Retina (tissue), 1 donor: ENCODE measurements at regions not wholly inside any gene's neighbourhood (a gene's known extent, or its start where the extent isn't known, plus 50 kb on each side); places are given as distances from the start of the nearest gene placed in this dataset.
"Not testable (repeated sequence)": the region's sequence is repeated elsewhere in the genome, so short reads cannot be mapped to it uniquely, and the experiment has no call there.

ENCODE experiments used
- DNase-seq: peaks from one replicate; pipeline ENCODE4 v3.0.0-alpha.2; 2016

DNA sequence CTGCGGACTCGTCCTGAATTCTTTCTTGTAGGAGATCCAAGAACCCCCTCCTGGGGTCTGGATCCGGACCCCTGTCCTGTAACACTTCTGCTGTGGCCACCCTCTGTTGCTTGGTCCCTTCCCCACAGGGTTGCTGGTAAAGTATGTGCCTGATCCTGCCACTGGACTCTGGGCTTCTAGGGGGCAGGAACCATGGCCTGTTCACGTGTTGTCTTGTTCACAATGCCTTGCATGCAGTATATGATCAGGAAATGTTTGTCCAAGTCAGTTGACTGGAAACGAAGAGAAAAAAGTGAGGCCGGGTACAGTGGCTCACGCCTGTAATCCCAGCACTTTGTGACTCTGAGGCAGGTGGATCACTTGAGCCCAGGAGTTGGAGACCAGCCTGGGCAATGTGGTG is 139.3 kb upstream of the ALDH1B1 start:
- no peak for DNase-seq

DNA sequence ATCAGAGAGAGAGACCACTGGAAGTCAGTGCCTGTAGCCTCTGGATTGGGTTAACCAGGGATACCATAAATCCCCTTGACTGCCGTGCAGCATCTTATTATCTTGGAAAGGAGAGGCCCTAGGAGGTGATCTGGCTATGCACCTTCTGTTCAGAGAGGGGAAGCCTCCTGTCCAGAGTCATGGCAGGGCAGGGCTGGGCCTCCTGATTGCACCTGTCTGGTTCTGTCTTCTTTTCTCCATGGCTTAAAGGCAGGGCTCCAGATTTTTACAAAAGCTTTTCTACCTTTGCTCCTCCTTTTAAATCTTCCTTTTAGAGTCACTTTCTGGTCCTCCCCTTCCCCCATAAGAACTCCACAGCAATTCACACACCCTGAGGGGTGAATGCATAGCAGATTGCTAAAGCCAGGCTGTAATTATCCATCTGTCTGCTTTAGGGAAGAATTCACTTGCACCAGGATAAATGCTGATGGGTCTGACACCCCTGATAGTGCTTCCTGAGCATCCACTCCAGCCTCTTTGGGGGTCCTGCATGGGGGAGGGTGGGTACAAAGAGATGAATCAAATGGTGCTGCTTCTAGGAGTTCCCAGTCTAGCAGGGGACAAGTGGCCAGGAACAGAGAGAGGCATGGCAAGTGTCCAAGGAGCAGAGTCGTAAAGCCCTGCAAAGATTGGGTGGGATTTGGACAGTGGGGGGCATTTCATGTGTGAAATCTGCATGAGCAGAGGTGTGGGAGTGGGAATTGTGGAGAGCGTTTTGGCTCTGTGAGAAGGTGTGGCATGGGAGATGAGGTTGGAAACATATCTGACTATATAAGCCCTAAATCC is 141.3 kb upstream of the ALDH1B1 start:
- no peak for DNase-seq

DNA sequence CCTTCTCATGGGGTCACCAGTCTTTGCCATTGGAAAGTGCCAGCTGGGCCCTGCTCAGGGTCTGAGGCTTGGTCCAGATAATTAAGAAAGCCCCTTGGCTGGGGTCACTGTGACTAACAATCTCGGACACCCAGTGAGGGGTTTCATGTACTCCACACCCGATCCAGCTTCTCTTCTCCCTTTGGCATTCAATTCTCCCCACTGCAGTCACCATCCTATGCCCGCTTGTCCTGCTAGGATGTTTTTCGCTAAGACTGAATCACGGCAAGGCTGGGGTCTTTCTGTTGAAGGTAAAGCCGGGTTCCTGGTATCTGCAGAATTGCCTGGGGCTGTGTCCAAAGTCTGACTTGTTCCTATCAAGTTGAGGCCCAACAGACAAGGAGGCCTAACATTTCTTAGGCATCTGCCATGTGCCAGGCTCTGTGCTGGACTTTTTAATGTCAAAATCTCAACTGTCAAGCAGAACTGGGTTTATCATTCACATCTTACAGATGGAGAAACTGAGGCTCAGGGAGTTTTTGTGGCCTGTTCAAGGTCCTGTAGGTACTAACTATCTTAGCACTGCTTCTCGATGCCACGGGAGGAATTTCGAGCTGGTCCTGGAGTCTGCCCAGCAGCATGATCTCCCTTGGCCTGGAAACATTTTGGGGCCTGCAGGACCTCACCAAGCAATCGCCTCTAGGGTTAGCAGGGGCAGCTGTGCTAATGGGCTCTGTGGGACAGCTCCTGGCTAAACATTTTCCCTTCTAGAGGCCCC is 142.0 kb upstream of the ALDH1B1 start:
- DNase-seq = no peak

DNA sequence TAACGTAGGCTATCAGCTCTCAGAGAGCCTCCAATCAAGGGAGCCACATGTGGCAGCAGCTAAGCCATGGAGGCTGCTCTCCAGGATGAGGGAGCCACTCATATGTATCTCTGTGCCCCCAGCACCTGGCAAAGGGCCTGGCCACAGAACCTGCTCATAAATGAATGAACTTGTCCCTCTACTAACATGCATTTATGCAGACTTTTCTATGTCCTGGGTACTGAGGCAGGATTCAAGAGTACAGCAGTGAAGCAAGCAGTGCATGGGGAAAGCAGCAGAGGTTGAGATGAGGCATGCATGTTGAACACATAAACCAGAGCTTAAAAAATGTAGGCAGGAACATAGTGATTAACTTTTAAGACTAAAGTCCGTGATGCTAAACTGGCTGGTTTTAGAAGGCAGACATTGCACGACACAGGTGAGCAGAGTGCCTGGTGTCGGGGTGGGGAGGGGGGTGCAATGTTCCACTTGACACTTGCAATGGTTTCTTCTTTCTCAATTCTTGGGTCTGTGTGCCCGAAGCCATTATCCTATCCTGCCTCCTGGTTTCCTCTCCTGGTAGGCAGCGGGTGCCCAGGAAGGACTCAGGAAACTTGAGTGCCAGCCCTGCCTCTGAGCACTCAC is 142.8 kb upstream of the ALDH1B1 start:
- no peak for DNase-seq

DNA sequence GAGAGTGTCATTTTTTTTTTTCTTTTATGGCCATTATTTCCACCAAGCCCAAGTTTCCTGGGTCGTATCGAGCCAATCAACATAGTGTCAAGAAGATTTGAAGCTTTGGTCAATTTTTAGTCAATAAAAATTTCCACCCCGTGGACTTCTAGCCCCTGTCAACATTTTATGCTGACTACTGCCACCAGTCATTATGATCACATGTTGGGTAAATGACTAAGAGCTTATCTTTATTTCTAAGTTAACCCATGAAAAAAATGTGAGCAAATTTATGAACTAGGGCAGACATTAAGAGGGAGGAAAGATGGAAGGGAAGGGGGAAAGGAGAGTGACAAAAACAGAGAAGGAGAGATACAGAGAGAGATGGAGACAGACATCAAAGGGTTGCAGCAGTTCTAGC is 143.5 kb upstream of the ALDH1B1 start:
- DNase-seq = no peak

DNA sequence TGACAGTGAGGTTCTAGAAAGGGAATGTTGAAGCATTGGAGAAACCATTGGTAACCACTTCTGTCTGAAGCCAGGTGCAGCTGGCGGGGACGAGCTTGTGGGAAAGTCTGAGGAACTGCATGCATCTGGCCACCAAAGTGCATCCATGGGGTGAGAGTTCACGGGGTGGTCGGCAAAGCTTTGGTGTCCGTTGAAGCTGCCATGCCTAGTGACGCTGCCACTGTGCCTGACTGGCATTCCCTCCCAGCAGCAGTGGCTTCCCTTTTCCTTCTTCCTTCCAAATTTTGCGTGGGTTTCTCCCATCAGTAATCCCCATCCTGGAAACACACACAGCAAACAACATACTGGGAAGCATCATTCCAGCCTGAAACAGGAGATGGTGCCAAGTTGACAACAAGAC is 145.7 kb upstream of the ALDH1B1 start:
- DNase-seq = no peak

DNA sequence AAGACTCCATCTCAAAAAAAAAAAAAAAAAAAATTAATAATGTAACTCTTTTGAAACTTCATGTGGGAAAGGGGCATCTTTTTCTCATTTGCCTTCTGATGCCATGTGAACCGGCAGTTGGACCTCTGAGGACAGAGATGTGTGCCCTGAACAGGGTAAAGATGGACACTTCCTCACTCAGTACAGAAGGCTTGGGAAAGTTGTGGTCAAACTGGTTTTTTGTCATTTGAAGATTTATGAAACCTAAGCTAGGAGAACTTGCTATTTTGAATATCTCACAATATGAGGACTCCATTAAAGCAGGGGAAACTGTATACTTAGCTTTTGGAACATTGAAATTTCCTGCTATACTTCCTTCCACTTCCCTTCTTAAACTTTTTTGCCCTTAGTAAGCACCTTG is 147.5 kb upstream of the ALDH1B1 start:
- no peak for DNase-seq

DNA sequence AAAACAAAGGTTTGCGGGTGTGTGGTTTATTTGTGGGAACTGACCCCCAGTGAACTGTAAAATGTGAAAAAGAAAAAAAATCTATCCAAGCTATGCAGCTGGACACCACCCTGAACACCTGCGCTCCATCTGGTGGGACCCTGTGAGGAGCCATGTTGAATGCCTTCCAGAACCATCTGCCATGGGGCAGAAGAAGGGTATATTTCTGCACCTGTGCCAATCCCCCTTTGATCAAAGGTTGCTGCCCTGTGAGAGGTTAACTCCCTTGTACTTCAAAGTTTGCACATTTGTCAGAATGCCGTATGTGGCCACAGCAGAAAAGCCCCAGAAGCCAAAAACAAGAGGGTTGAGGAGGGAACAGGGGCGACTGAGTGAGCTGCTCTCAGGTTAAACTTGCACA is 148.5 kb upstream of the ALDH1B1 start:
- no peak for DNase-seq

DNA sequence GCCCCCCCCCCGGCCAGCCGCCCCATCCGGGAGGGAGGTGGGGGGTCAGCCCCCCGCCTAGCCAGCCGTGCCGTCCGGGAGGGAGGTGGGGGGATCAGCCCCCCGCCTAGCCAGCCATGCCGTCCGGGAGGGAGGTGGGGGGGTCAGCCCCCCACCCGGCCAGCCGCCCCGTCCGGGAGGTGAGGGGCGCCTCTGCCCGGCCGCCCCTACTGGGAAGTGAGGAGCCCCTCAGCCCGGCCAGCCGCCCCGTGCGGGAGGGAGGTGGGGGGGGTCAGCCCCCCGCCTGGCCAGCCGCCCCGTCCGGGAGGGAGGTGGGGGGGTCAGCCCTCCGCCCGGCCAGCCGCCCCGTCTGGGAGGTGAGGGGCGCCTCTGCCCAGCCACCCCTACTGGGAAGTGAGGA is 150.4 kb upstream of the ALDH1B1 start:
- not testable (repeated sequence) for DNase-seq

DNA sequence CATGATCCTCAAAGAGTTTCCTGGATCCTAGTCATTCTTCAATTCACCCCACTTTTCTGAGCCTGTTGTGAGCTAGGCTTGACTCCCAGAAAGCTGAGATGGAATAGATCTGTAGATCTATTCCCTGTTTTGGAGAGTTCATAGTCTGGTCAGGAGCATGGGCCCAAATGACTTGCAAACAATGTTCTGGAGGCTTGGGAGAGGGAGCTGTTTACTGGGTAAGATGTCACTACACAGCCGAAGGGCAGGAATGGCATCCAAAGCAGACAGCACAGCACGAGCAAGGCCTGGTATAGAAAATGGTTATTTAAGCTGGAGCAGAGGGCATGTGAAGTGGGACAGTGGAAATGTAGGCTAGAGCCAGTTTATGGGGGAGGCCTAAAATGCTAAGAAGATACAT is 152.5 kb upstream of the ALDH1B1 start:
- DNase-seq = no peak

DNA sequence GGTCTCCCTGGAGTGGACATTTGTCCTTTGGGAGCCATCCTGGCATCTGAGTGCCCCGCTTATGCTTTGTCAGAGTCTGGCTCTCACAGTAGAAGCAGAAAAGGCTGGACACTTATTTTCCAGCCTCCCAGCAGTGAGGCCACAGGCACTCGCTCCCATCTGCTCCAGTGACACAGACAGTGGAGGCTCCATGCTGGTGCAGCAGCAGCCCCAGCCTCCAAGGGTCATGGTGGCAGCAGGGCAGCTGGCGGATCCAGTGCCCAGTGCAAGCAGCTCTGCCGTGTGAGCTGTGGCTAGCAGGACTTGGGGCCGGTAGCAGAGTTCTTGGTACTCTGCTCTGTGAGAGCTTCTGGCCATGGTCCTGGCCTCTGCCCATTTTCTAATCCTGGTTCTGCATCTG is 157.3 kb upstream of the ALDH1B1 start:
- peak; percentile 61 for DNase-seq

DNA sequence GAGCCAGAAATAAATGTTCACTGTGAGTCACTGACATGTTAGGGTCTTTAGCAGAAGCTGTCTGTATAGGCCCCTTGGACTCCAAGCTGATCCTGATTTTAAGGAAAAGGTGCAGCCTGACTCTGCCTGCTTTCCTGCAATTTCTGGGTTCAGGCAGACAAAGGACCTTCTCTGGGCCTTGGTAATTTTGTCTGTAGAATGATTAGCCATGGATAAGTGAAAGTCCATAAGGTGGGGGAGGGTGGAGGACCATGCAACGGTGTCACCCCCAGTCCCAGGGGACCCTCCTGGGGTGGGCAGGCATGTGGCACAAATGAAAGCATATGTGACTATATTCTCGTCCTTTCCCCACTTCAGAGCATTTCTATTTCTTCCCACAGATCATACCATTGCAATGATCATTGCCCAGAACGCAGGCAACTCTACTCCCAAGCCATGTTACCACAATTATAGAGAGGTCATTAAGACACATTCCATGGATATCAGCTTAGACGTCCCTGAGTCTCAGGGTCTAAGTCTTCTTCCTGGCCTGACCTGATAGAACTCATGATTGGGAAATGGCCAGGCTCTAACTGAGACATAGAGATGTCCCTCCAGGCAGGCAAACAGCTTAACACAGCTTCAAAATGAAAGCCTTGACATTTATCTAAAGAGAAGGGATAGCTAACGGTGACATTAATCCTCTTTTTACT is 157.9 kb upstream of the ALDH1B1 start:
- peak; percentile 38 for DNase-seq

DNA sequence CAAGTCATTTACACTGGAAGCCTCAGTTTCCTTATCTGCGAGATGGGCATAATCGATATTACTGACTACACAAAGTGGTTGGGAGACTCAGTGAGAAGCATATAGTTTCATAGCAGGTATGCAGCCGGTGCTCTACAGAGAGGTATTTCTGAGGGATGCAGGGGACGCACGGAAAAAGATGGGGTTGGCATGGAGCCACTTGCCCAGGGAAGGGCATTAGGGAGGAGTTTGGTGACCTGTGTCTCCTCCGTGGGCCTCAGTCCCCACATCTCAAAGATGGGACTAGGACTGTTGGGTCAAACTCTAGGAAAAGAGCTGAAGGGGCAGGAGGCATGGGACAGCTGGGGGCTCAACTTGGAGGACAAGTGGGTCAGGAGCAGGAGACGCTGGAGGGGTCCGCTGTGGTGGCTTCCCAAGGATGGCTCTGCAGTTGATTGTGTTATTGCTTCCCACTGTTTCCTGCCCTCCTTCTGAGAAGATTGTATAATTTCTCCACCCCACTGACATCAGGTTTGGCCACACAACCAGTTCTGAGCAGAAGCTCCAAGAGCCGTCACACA is 158.6 kb upstream of the ALDH1B1 start:
- no peak for DNase-seq

DNA sequence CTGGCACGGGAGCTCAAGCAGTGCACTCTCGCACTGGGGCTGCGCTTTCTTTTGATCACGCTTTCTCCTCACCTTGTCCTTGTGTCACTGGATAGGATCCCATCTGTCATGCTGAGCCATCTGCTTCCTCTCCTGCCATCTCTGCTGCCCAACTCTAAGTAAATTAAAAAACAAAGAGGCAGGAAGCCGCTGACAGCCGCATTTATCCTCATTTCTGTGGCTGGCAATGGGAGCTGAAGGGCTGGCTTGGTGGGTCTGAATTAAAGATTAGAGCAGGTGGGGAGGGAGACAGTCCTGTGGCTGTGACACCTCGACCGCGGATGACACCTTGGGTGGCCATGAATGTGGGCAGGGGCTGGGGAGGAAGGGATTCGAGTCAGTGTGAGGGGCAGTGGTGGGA is 159.2 kb upstream of the ALDH1B1 start:
- no peak for DNase-seq

DNA sequence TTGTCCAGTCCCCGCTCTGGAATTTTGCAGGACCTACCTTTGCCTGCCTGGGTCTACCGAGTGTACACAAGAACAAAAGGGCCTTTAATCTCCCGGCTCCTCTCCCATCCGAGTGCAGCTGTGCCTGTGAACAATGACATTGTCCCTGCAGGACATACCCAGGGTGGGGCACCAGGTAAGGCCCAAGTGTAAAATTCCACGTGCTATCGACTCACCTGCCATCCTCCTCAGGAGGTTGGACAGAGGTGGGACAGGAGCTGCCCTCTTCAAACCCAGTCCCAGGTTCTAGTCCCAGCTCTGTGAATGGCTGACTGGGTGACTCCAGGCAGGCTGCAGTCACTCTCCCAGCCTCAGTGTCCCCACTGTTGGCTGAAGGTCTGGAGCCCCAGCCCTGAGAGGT is 159.6 kb upstream of the ALDH1B1 start:
- no peak for DNase-seq

DNA sequence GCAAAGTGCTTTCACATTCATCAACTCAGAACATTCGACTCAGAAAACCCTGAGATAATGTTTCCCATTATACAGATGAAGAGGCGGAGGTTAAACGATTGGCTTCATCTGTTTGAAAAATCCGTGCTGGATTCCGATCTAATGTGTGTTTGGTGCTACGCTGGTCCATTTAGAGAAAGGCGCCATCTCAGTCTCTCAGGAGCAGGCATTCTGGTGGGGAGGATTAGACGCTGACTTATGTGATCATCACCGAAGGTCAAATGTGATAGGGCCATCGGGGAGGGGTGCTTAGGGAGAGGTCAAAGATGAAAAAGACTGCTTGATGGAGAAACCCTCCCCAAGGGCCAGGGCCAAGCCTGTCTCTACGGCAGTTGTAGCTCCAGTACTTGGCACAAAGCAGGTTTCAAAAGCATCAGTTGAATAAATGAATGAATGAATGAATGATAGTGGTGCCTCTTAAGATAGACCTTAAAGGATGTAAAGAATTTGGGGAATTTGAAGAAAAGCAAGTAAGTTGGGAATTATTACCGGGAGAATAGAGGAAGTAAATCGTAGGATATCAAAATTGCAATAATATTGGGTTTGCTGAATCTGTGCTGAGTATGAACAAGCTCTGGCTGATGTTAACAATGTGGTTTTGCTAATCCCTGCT is 160.6 kb upstream of the SHB start:
- no peak for DNase-seq

DNA sequence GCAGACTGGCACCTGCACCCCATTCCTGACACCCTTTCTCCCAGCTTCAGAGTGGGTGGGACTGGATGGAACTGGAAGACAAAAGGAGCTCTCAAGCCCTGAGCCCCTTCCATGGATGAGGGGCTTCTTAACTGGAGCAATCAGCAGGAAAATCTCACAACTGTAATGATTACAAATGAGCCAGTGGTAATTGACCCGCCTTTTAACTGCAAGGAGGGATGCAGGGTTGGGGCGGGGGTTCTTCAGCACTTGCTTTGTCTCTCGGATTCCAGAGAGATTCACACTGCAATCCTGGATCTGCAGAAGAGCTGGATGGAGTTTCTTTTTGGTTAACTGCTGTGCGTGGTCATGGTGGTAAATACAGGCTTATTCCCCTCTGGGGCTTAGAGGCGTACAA is 160.1 kb upstream of the SHB start:
- DNase-seq = peak; percentile 68

DNA sequence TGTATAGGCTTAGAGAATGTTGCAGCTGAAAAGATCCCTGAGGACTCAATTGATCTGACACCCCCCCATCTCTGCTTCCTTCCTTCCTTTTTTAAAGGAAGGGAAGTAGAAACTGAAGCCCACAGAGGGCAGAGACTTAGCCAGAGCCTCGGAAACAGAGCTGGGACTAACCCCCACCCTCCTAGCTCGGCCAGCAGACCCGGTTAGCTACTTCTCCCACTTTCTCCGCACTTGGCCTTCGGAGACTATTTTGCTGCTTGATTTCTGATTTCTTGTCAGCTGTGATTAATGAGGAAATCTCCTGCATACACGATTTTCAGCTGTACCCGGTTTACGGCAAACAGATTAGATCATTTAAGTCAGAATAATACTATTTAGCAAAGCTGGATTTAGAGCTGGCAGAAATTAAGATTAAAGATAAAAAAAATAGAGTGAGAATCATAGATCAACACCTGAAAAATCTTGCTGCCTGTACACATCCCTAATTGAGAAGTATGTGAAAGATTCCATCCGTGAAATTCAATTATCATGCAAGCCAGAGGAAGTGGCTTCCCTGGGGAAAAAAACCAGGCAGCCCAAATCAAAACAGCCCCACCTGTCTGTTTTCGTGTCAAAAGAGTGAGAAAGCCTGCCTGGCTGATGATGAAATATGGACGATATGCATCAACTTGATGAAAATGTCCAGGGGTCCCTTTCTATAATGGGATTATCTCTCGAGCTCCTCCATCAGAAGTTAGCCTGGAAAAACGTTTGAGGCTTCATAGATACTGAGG is 159.5 kb upstream of the SHB start:
- DNase-seq = peak; percentile 53

DNA sequence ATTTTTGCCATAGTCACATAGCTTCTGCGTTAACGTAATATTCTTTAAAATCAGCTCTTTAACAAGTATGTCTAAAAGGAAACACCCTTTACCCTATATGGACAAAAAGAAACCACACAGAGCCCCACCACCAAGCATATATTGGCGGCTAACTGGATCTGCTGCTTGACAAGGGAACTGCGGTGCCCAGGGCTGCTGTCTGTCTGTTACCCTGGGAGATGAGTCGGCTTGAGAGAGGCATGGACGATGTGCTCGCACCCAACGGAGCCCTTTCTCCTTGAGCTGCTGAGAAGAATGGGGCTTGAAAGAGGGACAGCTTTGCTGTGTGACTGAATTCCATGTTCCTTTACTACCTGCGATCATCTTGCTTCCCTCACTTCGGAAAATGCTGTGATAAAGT is 158.6 kb upstream of the SHB start:
- DNase-seq = peak; percentile 63

DNA sequence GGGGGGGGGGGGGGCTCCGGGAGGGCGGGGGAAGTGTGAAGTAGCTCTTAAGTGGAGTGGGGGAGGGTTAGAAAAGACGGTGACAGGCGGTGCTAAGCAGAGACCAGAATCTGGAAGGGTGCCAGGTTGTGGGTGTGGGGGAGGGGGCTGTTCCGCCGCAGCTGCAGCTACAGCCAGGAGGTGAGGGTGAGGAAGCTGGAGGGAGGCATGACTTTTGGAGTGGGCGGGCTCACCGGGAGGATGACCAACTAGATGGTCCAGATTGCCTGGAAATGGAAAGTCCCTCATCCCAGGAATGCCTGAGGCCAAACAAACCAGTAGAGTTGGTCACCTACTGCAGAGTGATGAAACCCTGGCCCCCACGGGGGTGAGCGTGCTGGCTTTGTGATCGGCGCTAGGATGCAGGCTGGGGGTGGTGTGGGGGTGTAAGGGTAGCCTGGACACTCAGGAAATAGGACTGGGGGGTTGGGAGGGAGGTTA is 158.1 kb upstream of the SHB start:
- DNase-seq = peak; percentile 58

DNA sequence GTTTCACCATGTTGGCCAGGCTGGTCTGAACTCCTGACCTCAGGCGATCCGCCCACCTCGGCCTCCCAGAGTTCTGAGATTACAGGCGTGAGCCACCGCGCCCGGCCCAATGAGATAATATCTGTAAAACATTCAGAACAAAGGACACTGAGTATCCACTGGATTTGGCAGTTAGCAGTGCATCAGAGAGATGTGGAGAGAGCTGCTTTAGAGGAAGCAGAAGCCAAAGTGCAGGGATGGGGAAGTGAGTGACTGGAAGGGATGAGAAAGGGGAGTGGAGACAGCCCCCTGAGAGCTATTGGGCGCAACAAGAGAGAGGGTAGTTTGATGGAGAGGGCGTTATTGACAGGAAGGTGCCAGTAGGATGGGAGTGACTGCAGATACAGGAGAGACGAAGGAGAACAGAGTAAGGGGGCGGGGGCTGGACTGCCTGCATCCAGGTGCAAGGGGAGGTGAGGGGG is 157.5 kb upstream of the SHB start:
- DNase-seq = peak; percentile 33
